Colon (tissue), 2 donors: ENCODE measurements at regions not wholly inside any gene's neighbourhood (a gene's known extent, or its start where the extent isn't known, plus 50 kb on each side); places are given as distances from the start of the nearest gene placed in this dataset.
A peak's percentile ranks its signal among the peaks of the same experiment; 100 is the strongest.
"Not testable (repeated sequence)": the region's sequence is repeated elsewhere in the genome, so short reads cannot be mapped to it uniquely, and the experiment has no call there.

Experiments
- FAIRE-seq: peaks from 2 replicates; lab custom pipeline; 2012; peaks lifted over from hg19 to GRCh38; lab: Jason Lieb, UNC
- donor health status: control.
- donor health status: control.

DNA sequence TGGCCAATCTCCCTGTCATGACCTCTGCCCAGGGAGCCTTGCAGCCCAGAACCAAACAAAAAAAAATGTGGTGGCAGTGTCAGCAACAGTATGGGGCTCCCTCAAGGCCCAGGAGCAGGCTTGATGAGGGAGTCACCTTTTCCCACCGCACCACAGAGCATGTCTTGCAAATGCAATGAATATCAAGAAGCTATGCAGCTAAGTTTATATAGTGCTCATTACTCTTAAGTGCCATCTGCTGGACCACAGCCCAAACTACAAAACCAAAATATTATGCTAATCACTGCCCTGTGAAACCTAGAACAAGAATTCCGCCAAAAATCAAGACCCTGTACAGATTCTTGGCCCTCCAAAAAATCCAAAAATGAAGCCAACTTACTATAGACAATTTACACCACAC, 65.9 kb downstream of the PABPC5 start:
- not testable (repeated sequence) for FAIRE-seq

GRCh38 chrX:91530209-91530608, 95.6 kb downstream of the PABPC5 start:
- peak; percentile 33 for FAIRE-seq

DNA sequence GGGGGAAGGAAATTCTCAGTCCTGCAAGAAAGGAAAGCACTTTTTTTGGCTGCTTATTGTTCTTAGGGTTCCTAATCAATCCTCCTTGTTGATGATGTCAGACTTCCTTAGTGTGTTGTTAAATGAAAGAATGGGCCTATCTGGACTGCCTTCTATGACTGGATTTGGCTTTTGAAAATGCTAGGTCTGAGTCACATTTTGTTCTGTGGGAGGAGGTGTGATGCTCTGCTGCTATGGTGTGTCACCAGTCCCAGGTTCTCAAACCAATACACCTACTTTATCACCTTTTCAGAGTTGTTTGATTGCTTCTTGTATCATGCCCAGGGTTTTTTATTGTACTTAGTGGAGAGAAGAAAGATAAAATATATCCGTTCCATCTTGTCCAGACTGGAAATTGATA, 128.5 kb downstream of the PABPC5 start:
- FAIRE-seq = not testable (repeated sequence)
